ENCODE measurements at regions not wholly inside any gene's neighbourhood (a gene's known extent, or its start where the extent isn't known, plus 50 kb on each side); places are given as distances from the start of the nearest gene placed in this dataset.

DNA sequence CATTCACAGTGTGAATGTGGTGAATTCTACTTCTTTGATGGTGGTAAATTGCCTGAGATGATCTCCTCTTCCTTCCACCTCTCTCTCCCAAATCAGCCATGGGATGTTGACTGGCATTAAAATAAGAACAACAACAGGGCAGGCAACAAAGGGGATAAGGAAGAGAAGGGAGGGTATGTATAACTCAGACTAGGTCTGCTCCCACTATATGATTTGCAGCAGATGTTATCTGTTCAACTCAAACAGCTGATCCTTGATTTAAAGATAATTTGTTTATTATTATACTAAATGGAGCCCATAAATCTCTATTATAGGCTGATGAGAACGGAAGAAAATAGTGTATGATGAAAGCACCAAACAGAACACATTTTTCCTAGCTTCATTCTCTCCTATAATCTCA lies 262.0 kb downstream of the BTBD3 start:
- no peak for TF ChIP-seq EZH2 (IDR thresholded peaks at IDR 0.05; ENCODE audit: low read length, missing control alignments)
- TF ChIP-seq, protein P1, sequence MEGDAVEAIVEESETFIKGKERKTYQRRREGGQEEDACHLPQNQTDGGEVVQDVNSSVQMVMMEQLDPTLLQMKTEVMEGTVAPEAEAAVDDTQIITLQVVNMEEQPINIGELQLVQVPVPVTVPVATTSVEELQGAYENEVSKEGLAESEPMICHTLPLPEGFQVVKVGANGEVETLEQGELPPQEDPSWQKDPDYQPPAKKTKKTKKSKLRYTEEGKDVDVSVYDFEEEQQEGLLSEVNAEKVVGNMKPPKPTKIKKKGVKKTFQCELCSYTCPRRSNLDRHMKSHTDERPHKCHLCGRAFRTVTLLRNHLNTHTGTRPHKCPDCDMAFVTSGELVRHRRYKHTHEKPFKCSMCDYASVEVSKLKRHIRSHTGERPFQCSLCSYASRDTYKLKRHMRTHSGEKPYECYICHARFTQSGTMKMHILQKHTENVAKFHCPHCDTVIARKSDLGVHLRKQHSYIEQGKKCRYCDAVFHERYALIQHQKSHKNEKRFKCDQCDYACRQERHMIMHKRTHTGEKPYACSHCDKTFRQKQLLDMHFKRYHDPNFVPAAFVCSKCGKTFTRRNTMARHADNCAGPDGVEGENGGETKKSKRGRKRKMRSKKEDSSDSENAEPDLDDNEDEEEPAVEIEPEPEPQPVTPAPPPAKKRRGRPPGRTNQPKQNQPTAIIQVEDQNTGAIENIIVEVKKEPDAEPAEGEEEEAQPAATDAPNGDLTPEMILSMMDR (conservative IDR thresholded peaks at IDR 0.05 in 1 of 2, IDR thresholded peaks at IDR 0.05 in 1 of 2; ENCODE audit: low read depth in 1 of 2, low read length in 2 of 2): no peak
